GM21526 (cell line): ENCODE measurements at regions not wholly inside any gene's neighbourhood (a gene's known extent, or its start where the extent isn't known, plus 50 kb on each side); places are given as distances from the start of the nearest gene placed in this dataset.

Source experiments
- ATAC-seq: cut with Tn5 transposase; IDR thresholded peaks from one replicate; pipeline ENCODE4 v1.9.1; 2021; ENCODE audit warnings: moderate library complexity; ENCODE audit not compliant: unreplicated experiment, low FRiP score

- no peak for ATAC-seq
Measured at GRCh38 chr10:57964351-57964750, 303.3 kb downstream of the IPMK start.

- ATAC-seq: no peak
Measured at GRCh38 chr10:57963546-57963945, 304.1 kb downstream of the IPMK start.

DNA sequence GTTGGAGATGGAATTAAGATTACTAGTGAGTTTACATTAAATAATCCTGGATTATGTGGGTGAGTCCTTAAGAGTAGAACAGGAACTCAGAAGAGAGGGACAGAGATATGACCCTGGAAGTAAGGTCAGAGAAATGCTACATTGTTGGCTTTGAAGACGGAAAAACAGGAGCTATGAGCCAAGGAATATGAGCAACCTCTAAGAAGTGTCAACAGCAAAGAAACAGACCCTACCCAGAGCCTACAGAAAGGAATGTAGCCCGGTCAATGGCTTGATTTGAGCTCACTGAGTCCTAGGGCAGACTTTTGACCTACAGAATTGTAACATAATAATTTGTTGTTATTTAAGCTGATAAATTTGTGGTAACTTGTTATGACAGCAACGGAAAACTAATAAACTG, 304.9 kb downstream of the IPMK start:
- no peak for ATAC-seq

DNA sequence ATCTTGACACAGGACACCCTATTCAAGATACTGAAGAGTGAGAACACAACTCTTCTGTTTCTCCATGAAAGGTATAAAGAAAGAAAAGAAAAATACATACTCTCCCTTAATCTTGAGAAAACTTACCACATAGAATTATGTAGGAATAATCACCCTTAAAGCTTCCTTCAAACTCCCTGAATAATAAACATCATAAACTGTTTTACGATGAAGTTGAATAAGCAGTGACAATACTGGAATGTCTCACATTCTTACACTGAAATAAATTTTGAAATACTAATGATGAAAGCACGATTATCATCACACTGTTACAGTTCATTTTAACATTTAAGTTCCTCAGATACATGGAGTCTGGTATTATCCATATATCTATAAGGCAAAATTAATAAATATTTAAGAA, 306.2 kb downstream of the IPMK start:
- no peak for ATAC-seq

DNA sequence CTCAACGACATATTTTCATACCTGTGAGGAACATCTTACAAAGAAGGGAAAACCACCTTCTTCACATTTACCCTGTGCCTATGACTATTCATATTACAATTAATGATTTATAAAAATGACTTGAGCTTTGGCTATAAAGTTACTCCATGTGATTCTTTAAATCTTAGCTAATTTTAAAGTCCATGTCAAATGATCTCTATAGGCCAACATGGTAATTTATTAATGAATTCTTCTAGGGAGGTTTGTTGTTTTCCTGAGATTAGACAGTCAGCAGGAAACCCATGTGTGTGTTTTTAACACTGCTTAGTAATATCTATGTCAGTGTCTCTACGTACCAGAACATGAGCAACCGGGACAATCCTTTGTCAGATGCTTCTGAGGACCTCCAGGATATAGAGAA, 307.3 kb downstream of the IPMK start:
- no peak for ATAC-seq

GRCh38 chr10:57959318-57960006, 308.2 kb downstream of the IPMK start:
- ATAC-seq: no peak

- no peak for ATAC-seq
Measured at GRCh38 chr10:57955076-57955475, 312.6 kb downstream of the IPMK start.

GRCh38 chr10:57952741-57953140, 315.0 kb downstream of the IPMK start:
- no peak for ATAC-seq

DNA sequence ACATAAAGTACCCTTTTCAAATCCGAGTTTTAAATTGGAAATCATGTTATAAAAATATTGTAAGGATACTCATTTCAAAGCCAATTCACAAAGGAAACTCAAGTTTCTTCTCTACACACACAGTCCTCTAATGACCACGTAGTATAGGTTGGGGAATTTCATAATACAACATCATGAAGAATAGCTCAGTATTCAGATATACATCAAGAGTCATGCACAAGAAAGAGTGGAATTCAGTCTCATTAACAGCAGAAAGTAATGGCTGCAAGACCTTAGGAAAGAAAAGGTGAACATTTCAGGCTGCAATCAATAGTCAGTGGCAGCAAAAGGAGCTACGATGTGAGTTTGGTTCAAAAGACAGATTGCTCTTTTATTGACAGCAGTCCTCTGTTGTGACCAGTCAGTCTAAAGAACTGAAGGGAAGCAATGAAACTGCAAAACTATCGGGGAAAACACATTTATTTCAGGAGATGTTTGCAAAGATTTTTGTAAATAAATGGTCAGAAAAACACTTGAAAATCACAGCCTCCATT, 317.2 kb downstream of the IPMK start:
- ATAC-seq: no peak

GRCh38 chr10:57948796-57949195, 318.9 kb downstream of the IPMK start:
- ATAC-seq: no peak

DNA sequence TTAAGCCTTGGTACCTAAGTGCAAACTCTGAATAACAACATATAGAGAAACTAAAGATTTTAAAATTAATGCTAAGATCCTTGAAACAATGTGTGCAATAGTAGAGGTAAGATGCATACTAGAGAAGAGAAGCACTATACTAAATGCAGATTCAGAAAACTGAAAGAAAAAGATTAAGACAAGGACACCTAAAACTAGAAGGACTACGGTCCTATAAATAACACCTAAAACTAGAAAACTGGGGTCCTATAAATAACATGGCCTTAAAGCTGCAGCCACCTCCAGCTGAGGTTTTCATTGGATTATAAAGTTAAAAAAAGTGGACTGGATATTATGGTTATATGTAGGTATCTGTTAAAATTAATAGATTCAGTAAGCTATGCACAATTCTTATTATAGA, 320.9 kb downstream of the IPMK start:
- ATAC-seq: no peak

GRCh38 chr10:57943701-57944100, 324.0 kb downstream of the IPMK start:
- no peak for ATAC-seq

GRCh38 chr10:57925045-57925444, 342.6 kb downstream of the IPMK start:
- no peak for ATAC-seq

- no peak for ATAC-seq
Measured at GRCh38 chr10:57921140-57921539, 346.6 kb downstream of the IPMK start.

DNA sequence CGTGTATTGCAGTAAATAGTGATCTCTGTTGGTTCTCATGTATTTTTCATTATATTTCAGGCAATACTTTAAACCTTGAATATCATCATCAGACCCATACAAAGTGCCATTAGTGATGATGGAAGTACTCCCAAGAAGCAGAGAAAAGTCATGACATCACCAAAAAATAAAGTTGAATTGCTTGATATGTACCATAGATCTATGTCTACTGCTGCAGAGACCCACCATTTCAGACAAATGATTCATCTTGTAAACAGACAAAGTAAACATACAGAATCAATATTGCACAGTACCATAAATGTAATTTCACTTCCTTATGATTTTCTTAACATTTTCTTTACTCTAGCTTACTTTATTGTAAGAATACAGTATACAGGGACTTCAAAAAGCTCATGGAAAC, 347.8 kb downstream of the IPMK start:
- ATAC-seq: no peak

- ATAC-seq: no peak
Measured at GRCh38 chr10:57917019-57917418, 350.7 kb downstream of the IPMK start.

DNA sequence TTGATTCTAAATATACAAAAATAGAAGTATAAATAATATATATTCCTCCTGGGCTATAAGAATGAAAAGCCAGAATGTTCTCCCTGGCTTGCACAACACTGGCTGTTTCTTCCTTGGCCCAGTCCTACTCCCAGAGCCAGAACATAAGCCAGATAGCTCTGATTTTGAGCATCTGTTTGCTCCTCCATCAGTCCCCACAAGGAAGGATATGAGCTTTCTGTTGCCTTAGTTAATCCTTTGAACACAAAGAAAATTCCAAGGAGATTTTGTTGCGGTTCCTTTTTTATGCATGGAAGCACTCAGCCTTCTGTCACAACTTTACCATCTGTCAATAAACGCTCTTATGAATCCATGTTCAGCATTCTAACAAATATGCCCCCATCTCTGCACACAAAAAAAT, 361.8 kb downstream of the IPMK start:
- no peak for ATAC-seq

- ATAC-seq: no peak
Measured at GRCh38 chr10:57905010-57905409, 362.7 kb downstream of the IPMK start.

DNA sequence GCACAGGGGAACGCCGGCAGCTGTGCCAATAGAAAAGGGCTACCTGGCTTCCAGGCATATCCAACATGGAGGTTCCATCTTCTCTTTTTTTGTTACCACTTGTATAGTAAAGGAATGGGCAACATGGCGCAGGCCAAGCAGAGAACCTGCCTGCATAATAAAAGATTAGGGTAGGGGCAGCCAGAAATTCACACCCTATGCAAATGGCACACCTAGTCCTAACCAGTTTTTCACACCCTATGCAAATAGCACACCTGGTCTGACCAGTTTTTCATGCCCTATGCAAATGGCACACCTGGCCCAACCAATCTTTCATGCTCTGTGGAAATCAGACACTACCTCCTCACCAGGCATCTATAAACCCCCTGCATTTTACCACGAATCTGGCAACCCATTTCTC, 369.5 kb downstream of the IPMK start:
- ATAC-seq: no peak

- no peak for ATAC-seq
Measured at GRCh38 chr10:57897611-57898010, 370.1 kb downstream of the IPMK start.

- ATAC-seq: no peak
Measured at GRCh38 chr10:57894361-57894760, 373.3 kb downstream of the IPMK start.

- ATAC-seq: no peak
Measured at GRCh38 chr10:57891201-57892006, 376.3 kb downstream of the IPMK start.
